IMR-90 (cell line): ENCODE measurements at regions not wholly inside any gene's neighbourhood (a gene's known extent, or its start where the extent isn't known, plus 50 kb on each side); places are given as distances from the start of the nearest gene placed in this dataset.

Experiments used
- ATAC-seq: fragments of 200-7000 bp; cut with Tn5 transposase; 2 replicates; pipeline ENCODE4 v1.9.1; 2020; ENCODE audit warnings: low read depth, mild to moderate bottlenecking, moderate library complexity
- BruUV-seq: library from RNA; stranded (reverse); fragments of 400-500 nt; replicated peaks from 2 replicates; lab custom pipeline; 2021; lab: Mats Ljungman, UMichigan
- CTCF ChIA-PET: fragments of 300-600 bp; formaldehyde crosslinking; extraction: SDS; loops from one replicate; lab custom pipeline; 2021; ENCODE audit warnings: antibody characterized with exemption; lab: Yijun Ruan, JAX
- POLR2A ChIA-PET: fragments of 300-600 bp; sonication (Branson Sonifier 250); formaldehyde crosslinking; loops from one replicate; lab custom pipeline; 2022; ENCODE audit warnings: antibody characterized with exemption; ENCODE audit not compliant: unreplicated experiment; lab: Charles Lee
- DNase-seq: peaks from one replicate; pipeline ENCODE4 v3.0.0; 2013
- H2AFZ ChIP-seq: replicated peaks from 2 replicates; pipeline ENCODE3; 2013; ENCODE audit warnings: low read length, mild to moderate bottlenecking; ENCODE audit not compliant: poor library complexity
- H2AK5ac ChIP-seq: 2 replicates; pipeline ENCODE4 v1.6.1; 2013; ENCODE audit warnings: low read depth, low read length, inconsistent platforms
- H2AK9ac ChIP-seq: replicated peaks from 2 replicates; pipeline ENCODE3; 2013; ENCODE audit warnings: mild to moderate bottlenecking, low read depth, low read length, moderate library complexity; ENCODE audit not compliant: poor library complexity
- H2BK120ac ChIP-seq: 2 replicates; pipeline ENCODE4 v1.6.1; 2013; ENCODE audit warnings: low read depth, low read length, inconsistent platforms
- H2BK15ac ChIP-seq: 3 replicates; pipeline ENCODE4 v1.6.1; 2013; ENCODE audit warnings: low read depth, low read length, inconsistent platforms
- H2BK20ac ChIP-seq: 2 replicates; pipeline ENCODE4 v1.6.1; 2013; ENCODE audit warnings: low read depth, mild to moderate bottlenecking, inconsistent platforms, low read length, moderate library complexity
- H2BK5ac ChIP-seq: 2 replicates; pipeline ENCODE4 v1.6.1; 2013; ENCODE audit warnings: mild to moderate bottlenecking, low read depth, low read length, inconsistent platforms; ENCODE audit not compliant: poor library complexity, severe bottlenecking
- H3K14ac ChIP-seq: replicated peaks from 2 replicates; pipeline ENCODE4 v1.6.1; 2013; ENCODE audit warnings: low read depth, low read length, inconsistent platforms
- H3K18ac ChIP-seq: 2 replicates; pipeline ENCODE4 v1.6.1; 2013; ENCODE audit warnings: low read depth, low read length, control low read depth
- H3K23ac ChIP-seq: 2 replicates; pipeline ENCODE4 v1.6.1; 2013; ENCODE audit warnings: low read depth, low read length, inconsistent platforms
- H3K27ac ChIP-seq: 2 replicates; pipeline ENCODE4 v1.5.1; 2013; ENCODE audit warnings: mild to moderate bottlenecking, control low read depth, low read length; ENCODE audit not compliant: insufficient read depth
- H3K27me3 ChIP-seq: 2 replicates; pipeline ENCODE4 v1.6.1; 2013; ENCODE audit warnings: low read length; ENCODE audit not compliant: control insufficient read depth, insufficient read depth
- H3K36me3 ChIP-seq: 2 replicates; pipeline ENCODE4 v1.6.1; 2013; ENCODE audit warnings: low read length, mixed read lengths; ENCODE audit not compliant: control insufficient read depth, insufficient read depth
- H3K4ac ChIP-seq: 2 replicates; pipeline ENCODE4 v1.6.1; 2013; ENCODE audit warnings: low read depth, low read length, inconsistent platforms
- H3K4me1 ChIP-seq: 2 replicates; pipeline ENCODE4 v1.6.1; 2013; ENCODE audit warnings: low read length, mixed read lengths; ENCODE audit not compliant: control insufficient read depth, insufficient read depth
- H3K4me2 ChIP-seq: 2 replicates; pipeline ENCODE4 v1.6.1; 2013; ENCODE audit warnings: low read depth, mild to moderate bottlenecking, control low read depth, low read length, moderate library complexity
- H3K4me3 ChIP-seq: 2 replicates; pipeline ENCODE4 v1.5.1; 2013; ENCODE audit warnings: low read depth, mild to moderate bottlenecking, control low read depth, low read length, moderate library complexity; ENCODE audit not compliant: insufficient read depth
- H3K56ac ChIP-seq: 2 replicates; pipeline ENCODE4 v1.6.1; 2013; ENCODE audit warnings: low read length, inconsistent platforms; ENCODE audit not compliant: insufficient read depth; ENCODE audit errors: extremely low read depth
- H3K79me1 ChIP-seq, 2 experiments: 2 replicates each; pipeline ENCODE4 v1.6.1; 2013; ENCODE audit warnings: low read length in 2 of 2, inconsistent platforms in 1 of 2, low read depth in 1 of 2
- H3K9ac ChIP-seq: 2 replicates; pipeline ENCODE4 v1.6.1; 2013; ENCODE audit warnings: low read depth, low read length, control low read depth
- H3K9me1 ChIP-seq: 2 replicates; pipeline ENCODE4 v1.6.1; 2013; ENCODE audit warnings: low read length, inconsistent platforms; ENCODE audit not compliant: insufficient read depth
- H3K9me3 ChIP-seq: 2 replicates; pipeline ENCODE4 v1.6.1; 2013; ENCODE audit warnings: low read length; ENCODE audit not compliant: control insufficient read depth, insufficient read depth
- H4K20me1 ChIP-seq: 2 replicates; pipeline ENCODE4 v1.6.1; 2013; ENCODE audit warnings: low read length, inconsistent platforms; ENCODE audit not compliant: insufficient read depth
- H4K5ac ChIP-seq: 2 replicates; pipeline ENCODE4 v1.6.1; 2013; ENCODE audit warnings: mild to moderate bottlenecking, low read depth, low read length, control low read depth
- H4K8ac ChIP-seq, 2 experiments: 2 replicates each; pipeline ENCODE4 v1.6.1; 2013; ENCODE audit warnings: low read depth in 2 of 2, low read length in 2 of 2, control low read depth in 1 of 2, inconsistent platforms in 1 of 2
- H4K91ac ChIP-seq: 2 replicates; pipeline ENCODE4 v1.6.1; 2013; ENCODE audit warnings: low read depth, low read length, inconsistent platforms; ENCODE audit not compliant: insufficient read depth
- BHLHE40 ChIP-seq: fragments of 150-350 bp; IDR thresholded peaks from 2 replicates; pipeline ENCODE4 v1.6.1; 2016; ENCODE audit warnings: mild to moderate bottlenecking, low read depth, low read length
- CEBPB ChIP-seq: IDR thresholded peaks from 2 replicates; pipeline ENCODE4 v1.6.1; 2012; ENCODE audit warnings: low read depth, low read length, improper control_type of control experiment
- CHD1 ChIP-seq: IDR thresholded peaks from 2 replicates; pipeline ENCODE4 v1.6.1; 2012; ENCODE audit warnings: low read depth, low read length, improper control_type of control experiment
- FOS ChIP-seq: fragments of 150-350 bp; IDR thresholded peaks from 2 replicates; pipeline ENCODE4 v1.6.1; 2016; ENCODE audit warnings: low read depth, low read length
- NFE2L2 ChIP-seq: fragments of 150-350 bp; IDR thresholded peaks from 2 replicates; pipeline ENCODE4 v1.6.1; 2016; ENCODE audit warnings: low read depth, mild to moderate bottlenecking, low read length
- POLR2A ChIP-seq: IDR thresholded peaks from 2 replicates; pipeline ENCODE4 v1.6.1; 2012; ENCODE audit warnings: mild to moderate bottlenecking, low read depth, low read length
- RAD21 ChIP-seq: IDR thresholded peaks from 2 replicates; pipeline ENCODE4 v1.6.1; 2012; ENCODE audit warnings: low read length, improper control_type of control experiment
- RCOR1 ChIP-seq: IDR thresholded peaks from 2 replicates; pipeline ENCODE4 v1.6.1; 2012; ENCODE audit warnings: mild to moderate bottlenecking, low read length, improper control_type of control experiment; ENCODE audit not compliant: insufficient replicate concordance
- RFX5 ChIP-seq: IDR thresholded peaks from 2 replicates; pipeline ENCODE4 v1.8.0; 2012; ENCODE audit warnings: low read depth, mild to moderate bottlenecking, low read length, moderate library complexity
- SMC3 ChIP-seq: fragments of 150-350 bp; IDR thresholded peaks from 2 replicates; pipeline ENCODE4 v1.6.1; 2016; ENCODE audit warnings: low read depth, mild to moderate bottlenecking, antibody characterized with exemption, low read length, moderate library complexity
- WGBS, 2 experiments: methylation state at CpG; one replicate each; pipeline versions ENCODE4 v1.1.5 to v1.1.7; 2013; ENCODE audit warnings: missing lambda C conversion rate in 2 of 2; ENCODE audit not compliant: insufficient read length in 1 of 2; ENCODE audit errors: extremely low coverage in 2 of 2; 5-methylcytosine and 5-hydroxymethylcytosine counted together
- dilution Hi-C: fragments of 300-500 bp; cut with HindIII; formaldehyde crosslinking; loops from one replicate; pipeline ENCODE4 v1.14.3; 2018; ENCODE audit warnings: low sequenced_read_pairs; ENCODE audit not compliant: unreplicated experiment
- in situ Hi-C: fragments of 300-500 bp; cut with MboI; formaldehyde crosslinking; loops from 3 replicates; pipeline ENCODE4 v1.14.3; 2019; ENCODE audit warnings: low sequenced_read_pairs, inconsistent platforms, mixed read lengths
- intact Hi-C: fragments of 100-400 bp; cut with micrococcal nuclease; formaldehyde crosslinking; loops from 2 replicates; pipeline ENCODE4 v1.10.0; 2022
- TF ChIP-seq, protein P1 (sequence below): fragments of 150-350 bp; IDR thresholded peaks from 2 replicates; pipeline ENCODE4 v1.6.1; 2016; ENCODE audit warnings: low read depth, mild to moderate bottlenecking, low read length, moderate library complexity, borderline replicate concordance
- TF ChIP-seq, protein P2 (sequence below): fragments of 150-350 bp; IDR thresholded peaks from 2 replicates; pipeline ENCODE4 v1.6.1; 2017; ENCODE audit warnings: mild to moderate bottlenecking, antibody characterized with exemption, low read length, low read depth
- TF ChIP-seq, protein P3 (sequence below): conservative IDR thresholded peaks from 2 replicates; pipeline ENCODE4 v1.5.1; 2012; ENCODE audit warnings: mild to moderate bottlenecking, low read depth, low read length, improper control_type of control experiment

DNA sequence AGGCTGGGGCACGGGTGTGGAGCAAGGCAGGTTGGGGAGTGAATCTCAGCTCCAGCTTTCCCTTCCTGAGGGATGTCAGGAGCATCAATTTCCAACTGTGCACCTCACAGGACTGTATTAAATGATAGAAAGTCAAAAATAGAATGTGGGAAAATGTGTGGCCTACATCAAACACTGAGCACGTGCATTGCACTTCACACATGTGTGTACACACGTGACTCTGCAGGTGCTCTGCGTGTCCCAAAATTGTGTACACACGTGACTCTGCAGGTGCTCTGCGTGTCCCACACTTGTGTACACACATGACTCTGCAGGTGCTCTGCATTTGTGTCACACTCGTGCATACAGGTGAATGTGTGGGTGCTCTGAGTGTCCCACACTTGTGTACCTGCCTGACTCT is 577.2 kb upstream of the SALL3 start:
- ChIA-PET CTCF (no interaction called here), POLR2A (no interaction called here)
- BruUV-seq, result no TSS peak
- Histone ChIP-seq H3K9ac (no peak overlapping the region), H3K4me1 (no peaks in the 10 kb centered on the region), H2AFZ (no peak overlapping the region), H2BK120ac (no peak overlapping the region), H2BK5ac (no peak overlapping the region), H3K27me3 (no peaks in the 10 kb centered on the region), H3K79me1 (no peaks in the 10 kb centered on the region), H2BK20ac (no peak overlapping the region), H3K23ac (no peak overlapping the region), H3K18ac (no peak overlapping the region), H4K5ac (no peak overlapping the region), H3K36me3 (no peaks in the 10 kb centered on the region), H3K14ac (no peak overlapping the region), H3K27ac (no peak overlapping the region), H2AK5ac (no peak overlapping the region), H3K9me3 (peaks cover 52% of the 10 kb centered on the region), H2BK15ac (no peak overlapping the region), H4K8ac (no peak overlapping the region), H3K4ac (no peak overlapping the region), H4K20me1 (no peaks in the 10 kb centered on the region), H2AK9ac (no peak overlapping the region), H3K4me3 (no peak overlapping the region), H3K4me2 (no peak overlapping the region), H3K9me1 (no peaks in the 10 kb centered on the region), H3K56ac (no peak overlapping the region), H4K91ac (no peak overlapping the region)
- ATAC-seq, result no peak
- TF ChIP-seq FOS (no peak), RFX5 (no peak), NFE2L2 (no peak), POLR2A (no peak), RCOR1 (no peak), RAD21 (no peak), SMC3 (no peak), BHLHE40 (no peak), CHD1 (no peak), CEBPB (no peak)
- TF ChIP-seq, protein P1, sequence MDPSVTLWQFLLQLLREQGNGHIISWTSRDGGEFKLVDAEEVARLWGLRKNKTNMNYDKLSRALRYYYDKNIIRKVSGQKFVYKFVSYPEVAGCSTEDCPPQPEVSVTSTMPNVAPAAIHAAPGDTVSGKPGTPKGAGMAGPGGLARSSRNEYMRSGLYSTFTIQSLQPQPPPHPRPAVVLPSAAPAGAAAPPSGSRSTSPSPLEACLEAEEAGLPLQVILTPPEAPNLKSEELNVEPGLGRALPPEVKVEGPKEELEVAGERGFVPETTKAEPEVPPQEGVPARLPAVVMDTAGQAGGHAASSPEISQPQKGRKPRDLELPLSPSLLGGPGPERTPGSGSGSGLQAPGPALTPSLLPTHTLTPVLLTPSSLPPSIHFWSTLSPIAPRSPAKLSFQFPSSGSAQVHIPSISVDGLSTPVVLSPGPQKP, result no peak
- TF ChIP-seq, protein P2, sequence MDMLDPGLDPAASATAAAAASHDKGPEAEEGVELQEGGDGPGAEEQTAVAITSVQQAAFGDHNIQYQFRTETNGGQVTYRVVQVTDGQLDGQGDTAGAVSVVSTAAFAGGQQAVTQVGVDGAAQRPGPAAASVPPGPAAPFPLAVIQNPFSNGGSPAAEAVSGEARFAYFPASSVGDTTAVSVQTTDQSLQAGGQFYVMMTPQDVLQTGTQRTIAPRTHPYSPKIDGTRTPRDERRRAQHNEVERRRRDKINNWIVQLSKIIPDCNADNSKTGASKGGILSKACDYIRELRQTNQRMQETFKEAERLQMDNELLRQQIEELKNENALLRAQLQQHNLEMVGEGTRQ, result no peak
- TF ChIP-seq, protein P3, sequence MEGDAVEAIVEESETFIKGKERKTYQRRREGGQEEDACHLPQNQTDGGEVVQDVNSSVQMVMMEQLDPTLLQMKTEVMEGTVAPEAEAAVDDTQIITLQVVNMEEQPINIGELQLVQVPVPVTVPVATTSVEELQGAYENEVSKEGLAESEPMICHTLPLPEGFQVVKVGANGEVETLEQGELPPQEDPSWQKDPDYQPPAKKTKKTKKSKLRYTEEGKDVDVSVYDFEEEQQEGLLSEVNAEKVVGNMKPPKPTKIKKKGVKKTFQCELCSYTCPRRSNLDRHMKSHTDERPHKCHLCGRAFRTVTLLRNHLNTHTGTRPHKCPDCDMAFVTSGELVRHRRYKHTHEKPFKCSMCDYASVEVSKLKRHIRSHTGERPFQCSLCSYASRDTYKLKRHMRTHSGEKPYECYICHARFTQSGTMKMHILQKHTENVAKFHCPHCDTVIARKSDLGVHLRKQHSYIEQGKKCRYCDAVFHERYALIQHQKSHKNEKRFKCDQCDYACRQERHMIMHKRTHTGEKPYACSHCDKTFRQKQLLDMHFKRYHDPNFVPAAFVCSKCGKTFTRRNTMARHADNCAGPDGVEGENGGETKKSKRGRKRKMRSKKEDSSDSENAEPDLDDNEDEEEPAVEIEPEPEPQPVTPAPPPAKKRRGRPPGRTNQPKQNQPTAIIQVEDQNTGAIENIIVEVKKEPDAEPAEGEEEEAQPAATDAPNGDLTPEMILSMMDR, result no peak
- intact Hi-C loops (no loop called here), dilution Hi-C loops (no loop called here), in situ Hi-C loops (no loop called here)
- no peak for DNase-seq
- WGBS, 2 experiments, result 54% methylated on average over 5 of the region's 7 CpGs; no CpG with 5 or more reads in 1 of the 2 experiments
